Prostate gland (tissue), 2 donors: ENCODE measurements at regions not wholly inside any gene's neighbourhood (a gene's known extent, or its start where the extent isn't known, plus 50 kb on each side); places are given as distances from the start of the nearest gene placed in this dataset.

Experiments
- CTCF ChIP-seq, 4 experiments: fragments of 200-600 bp in 2 of 4; fragments of 450-650 bp in 2 of 4; sonication (generic) in 2 of 4; IDR thresholded peaks; 1 replicate in 3 of 4; 2 replicates in 1 of 4; pipeline ENCODE4 v1.5.1; 2016 to 2019; ENCODE audit warnings: antibody characterized with exemption in 4 of 4, mild to moderate bottlenecking in 2 of 4, moderate library complexity in 2 of 4
- POLR2AphosphoS5 ChIP-seq: sonication (generic); formaldehyde crosslinking; IDR thresholded peaks from one replicate; pipeline ENCODE4 v1.6.1; 2017; ENCODE audit warnings: antibody characterized with exemption

- no peak for TF ChIP-seq CTCF (IDR thresholded peaks at IDR 0.05)
- TF ChIP-seq POLR2AphosphoS5, result no peak
Measured at GRCh38 chr3:177642804-177643125, 445.5 kb upstream of the TBL1XR1 start.
